ENCODE measurements at regions not wholly inside any gene's neighbourhood (a gene's known extent, or its start where the extent isn't known, plus 50 kb on each side); places are given as distances from the start of the nearest gene placed in this dataset.

DNA sequence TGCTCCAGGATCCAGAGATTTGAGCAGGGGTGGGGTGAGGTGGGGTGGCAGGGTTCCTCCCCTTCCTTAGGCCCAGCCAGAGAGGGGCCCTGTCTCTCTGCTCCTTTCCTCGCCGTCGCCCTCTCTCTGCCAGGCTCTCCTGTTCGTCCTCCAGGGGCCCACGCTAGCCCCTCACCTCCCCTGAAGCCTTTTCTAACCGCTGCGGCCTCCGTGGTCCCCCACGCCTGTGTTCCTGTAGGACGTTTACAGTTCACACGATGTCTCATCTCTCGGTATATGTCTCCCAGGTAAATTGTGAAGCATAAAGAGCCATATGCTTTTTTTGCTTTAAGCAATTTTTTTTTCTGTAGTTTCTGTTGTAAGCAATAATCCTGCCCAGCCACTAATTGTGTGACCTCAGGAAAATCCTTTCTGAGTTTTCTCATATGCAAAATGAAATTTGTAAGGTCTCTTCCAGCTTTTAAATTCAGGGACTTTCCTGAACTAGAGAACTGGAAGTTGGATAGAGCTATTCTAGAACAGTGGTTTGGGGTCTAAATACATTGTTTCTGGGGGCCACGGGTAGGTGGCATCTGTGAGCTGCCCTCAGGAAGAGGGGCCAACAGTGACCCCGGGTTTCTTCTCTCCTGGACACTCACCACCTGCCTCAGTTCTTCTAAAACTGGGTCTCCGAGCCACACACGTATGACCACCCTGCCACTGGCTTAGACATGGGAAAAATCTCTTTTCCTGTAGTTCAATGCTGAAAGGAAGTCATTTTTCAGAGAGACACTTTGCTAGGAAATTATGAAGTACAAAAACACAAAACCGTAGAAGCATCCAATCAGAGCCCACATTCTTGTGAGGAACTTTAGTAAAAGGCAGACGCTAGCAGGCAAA, 50.2 kb upstream of the ZNF366 start:
- intact Hi-C loops (cut with micrococcal nuclease) = no loop called here

Measured in T-helper 1 cell treated with Interleukin-12 subunit alpha and Interleukin-12 subunit beta and Interleukin-4 antibody, amounts not matched to agents 30 ng/mL and 1 ng/mL, for 36 hours (primary cell).